H1 (cell line): ENCODE measurements at regions not wholly inside any gene's neighbourhood (a gene's known extent, or its start where the extent isn't known, plus 50 kb on each side); places are given as distances from the start of the nearest gene placed in this dataset.

Experiments
- CTCF ChIA-PET: fragments of 300-600 bp; sonication (Branson Sonifier 250); formaldehyde crosslinking; loops from one replicate; lab custom pipeline; 2021; ENCODE audit not compliant: partially characterized antibody; lab: Charles Lee
- POLR2A ChIA-PET: fragments of 300-600 bp; sonication (Branson Sonifier 250); formaldehyde crosslinking; loops from one replicate; lab custom pipeline; 2021; ENCODE audit warnings: inconsistent platforms; ENCODE audit not compliant: partially characterized antibody; lab: Charles Lee
- DNase-seq, 2 experiments: peaks; one replicate each; pipeline versions ENCODE4 v3.0.0 to v3.0.0-alpha.2; 2010 to 2022; ENCODE audit warnings: low spot score in 2 of 2, low read depth in 1 of 2, mixed read lengths in 1 of 2
- FAIRE-seq: peaks from 2 replicates; lab custom pipeline; 2011; peaks lifted over from hg19 to GRCh38; lab: Jason Lieb, UNC
- H2AFZ ChIP-seq: 2 replicates; pipeline ENCODE4 v1.8.1; 2012; ENCODE audit warnings: low read length, inconsistent platforms
- H2AK5ac ChIP-seq: 2 replicates; pipeline ENCODE4 v1.6.1; 2013; ENCODE audit warnings: low read depth, low read length
- H2BK120ac ChIP-seq: replicated peaks from 2 replicates; pipeline ENCODE3; 2013; ENCODE audit warnings: low read depth, low read length, inconsistent platforms
- H2BK12ac ChIP-seq: 2 replicates; pipeline ENCODE4 v1.6.1; 2013; ENCODE audit warnings: low read depth, low read length
- H2BK15ac ChIP-seq: 2 replicates; pipeline ENCODE4 v1.6.1; 2013; ENCODE audit warnings: low read length
- H2BK20ac ChIP-seq: 2 replicates; pipeline ENCODE4 v1.6.1; 2013; ENCODE audit warnings: low read length
- H2BK5ac ChIP-seq: 2 replicates; pipeline ENCODE4 v1.6.1; 2013; ENCODE audit warnings: low read depth, low read length
- H3K14ac ChIP-seq: 2 replicates; pipeline ENCODE4 v1.6.1; 2013; ENCODE audit warnings: inconsistent platforms; ENCODE audit not compliant: insufficient read length
- H3K18ac ChIP-seq: 2 replicates; pipeline ENCODE4 v1.6.1; 2013; ENCODE audit warnings: low read length; ENCODE audit errors: extremely low read depth
- H3K23ac ChIP-seq: 2 replicates; pipeline ENCODE4 v1.6.1; 2013; ENCODE audit warnings: inconsistent platforms; ENCODE audit not compliant: insufficient read length
- H3K23me2 ChIP-seq: 2 replicates; pipeline ENCODE4 v1.6.1; 2013; ENCODE audit warnings: low read depth, low read length
- H3K27ac ChIP-seq: 2 replicates; pipeline ENCODE4 v1.6.1; 2011; ENCODE audit warnings: low read depth, low read length, inconsistent platforms
- H3K27me3 ChIP-seq, 4 experiments: replicated peaks in 1 of 4; 1 replicate in 1 of 4; 2 replicates in 3 of 4; pipeline versions ENCODE4 v1.6.1 to v1.8.1; 2011 to 2013; ENCODE audit warnings: low read length in 3 of 4, mild to moderate bottlenecking in 3 of 4, inconsistent platforms in 2 of 4, mixed read lengths in 2 of 4, moderate library complexity in 1 of 4; ENCODE audit not compliant: control insufficient read depth in 3 of 4, insufficient read depth in 3 of 4; ENCODE audit errors: extremely low read depth in 1 of 4
- H3K36me3 ChIP-seq, 4 experiments: 2 replicates each; pipeline versions ENCODE4 v1.6.1 to v1.8.1; 2011 to 2013; ENCODE audit warnings: mild to moderate bottlenecking in 4 of 4, low read length in 3 of 4, moderate library complexity in 2 of 4, control low read depth in 1 of 4, inconsistent platforms in 1 of 4; ENCODE audit not compliant: insufficient read depth in 4 of 4, control insufficient read depth in 2 of 4
- H3K4ac ChIP-seq: replicated peaks from 2 replicates; pipeline ENCODE3; 2013; ENCODE audit warnings: low read length, low read depth, mixed read lengths, inconsistent platforms; ENCODE audit not compliant: insufficient read length
- H3K4me1 ChIP-seq, 4 experiments: replicated peaks in 1 of 4; 1 replicate in 1 of 4; 2 replicates in 3 of 4; pipeline versions ENCODE4 v1.6.1 to v1.8.1; 2011 to 2013; ENCODE audit warnings: low read length in 3 of 4, inconsistent platforms in 2 of 4, mixed read lengths in 1 of 4; ENCODE audit not compliant: insufficient read depth in 4 of 4, control insufficient read depth in 3 of 4
- H3K4me2 ChIP-seq, 2 experiments: 2 replicates each; pipeline versions ENCODE4 v1.6.1 to v1.8.1; 2011 to 2013; ENCODE audit warnings: low read depth in 2 of 2, low read length in 2 of 2, control low read depth in 1 of 2, inconsistent platforms in 1 of 2, mild to moderate bottlenecking in 1 of 2; ENCODE audit not compliant: insufficient read depth in 1 of 2
- H3K4me3 ChIP-seq, 4 experiments: fragments of 200-600, 300-600 bp in 1 of 4; sonication (generic), shearing (Covaris generic), sonication (Bioruptor Twin) in 1 of 4; 2 replicates each; pipeline versions ENCODE4 v1.5.1 to v1.8.1; 2011 to 2016; ENCODE audit warnings: low read length in 4 of 4, low read depth in 3 of 4, control low read depth in 2 of 4, inconsistent platforms in 2 of 4, mild to moderate bottlenecking in 2 of 4, mixed read lengths in 1 of 4, moderate library complexity in 1 of 4; ENCODE audit not compliant: insufficient read depth in 2 of 4; ENCODE audit errors: extremely low read depth in 1 of 4
- H3K56ac ChIP-seq: replicated peaks from 2 replicates; pipeline ENCODE3; 2013; ENCODE audit warnings: low read depth, mild to moderate bottlenecking, mixed read lengths, low read length, inconsistent platforms; ENCODE audit not compliant: insufficient read length
- H3K79me1 ChIP-seq: 2 replicates; pipeline ENCODE4 v1.6.1; 2013; ENCODE audit warnings: low read depth, low read length, control low read depth
- H3K79me2 ChIP-seq, 2 experiments: 2 replicates each; pipeline versions ENCODE4 v1.6.1 to v1.8.1; 2012 to 2013; ENCODE audit warnings: low read length in 2 of 2, mild to moderate bottlenecking in 2 of 2, inconsistent platforms in 1 of 2; ENCODE audit not compliant: insufficient read depth in 2 of 2, control insufficient read depth in 1 of 2
- H3K9ac ChIP-seq, 4 experiments: replicated peaks in 1 of 4; 1 replicate in 1 of 4; 2 replicates in 3 of 4; pipeline versions ENCODE4 v1.6.1 to v1.8.1; 2011 to 2013; ENCODE audit warnings: low read depth in 3 of 4, low read length in 3 of 4, control low read depth in 2 of 4, mild to moderate bottlenecking in 2 of 4, moderate library complexity in 2 of 4, inconsistent platforms in 1 of 4; ENCODE audit errors: extremely low read depth in 1 of 4
- H3K9me3 ChIP-seq, 2 experiments: 2 replicates each; pipeline versions ENCODE4 v1.6.1 to v1.8.1; 2012 to 2013; ENCODE audit warnings: mild to moderate bottlenecking in 2 of 2, moderate library complexity in 2 of 2, control low read depth in 1 of 2, inconsistent platforms in 1 of 2, low read depth in 1 of 2, low read length in 1 of 2, mixed read lengths in 1 of 2; ENCODE audit not compliant: insufficient read depth in 2 of 2
- H4K20me1 ChIP-seq, 2 experiments: replicated peaks in 1 of 2; 2 replicates each; pipeline versions ENCODE3 to v1.8.1; 2011 to 2013; ENCODE audit warnings: inconsistent platforms in 2 of 2, low read length in 2 of 2, mild to moderate bottlenecking in 1 of 2; ENCODE audit not compliant: insufficient read depth in 2 of 2, control insufficient read depth in 1 of 2
- H4K5ac ChIP-seq: 2 replicates; pipeline ENCODE4 v1.6.1; 2013; ENCODE audit warnings: low read length, low read depth, mixed read lengths, inconsistent platforms; ENCODE audit not compliant: insufficient read length
- H4K8ac ChIP-seq: 2 replicates; pipeline ENCODE4 v1.8.0; 2013; ENCODE audit warnings: mild to moderate bottlenecking, moderate library complexity, low read length, inconsistent platforms; ENCODE audit not compliant: insufficient read depth; ENCODE audit errors: extremely low read depth
- H4K91ac ChIP-seq: replicated peaks from 2 replicates; pipeline ENCODE3; 2013; ENCODE audit warnings: low read length, mixed read lengths, inconsistent platforms; ENCODE audit not compliant: insufficient read length
- BCL11A ChIP-seq, 2 experiments: IDR thresholded peaks; one replicate each; pipeline ENCODE4 v1.6.1; 2011; ENCODE audit warnings: low read depth in 2 of 2, low read length in 2 of 2, mild to moderate bottlenecking in 2 of 2
- SP1 ChIP-seq: IDR thresholded peaks from 2 replicates; pipeline ENCODE4 v1.6.1; 2011; ENCODE audit warnings: low read depth, low read length
- WGBS, 2 experiments: shearing (Covaris generic) in 1 of 2; methylation state at CpG; one replicate each; pipeline versions ENCODE4 v1.1.6 to v1.1.7; 2013 to 2015; ENCODE audit warnings: low lambda C conversion rate in 2 of 2, mixed read lengths in 2 of 2, inconsistent platforms in 1 of 2, low coverage in 1 of 2, missing lambda C conversion rate in 1 of 2; ENCODE audit not compliant: insufficient replicate concordance in 2 of 2, insufficient coverage in 1 of 2, insufficient read length in 1 of 2; ENCODE audit errors: extremely low coverage in 1 of 2, missing lambda C conversion rate in 1 of 2; 5-methylcytosine and 5-hydroxymethylcytosine counted together
- TF ChIP-seq, protein P1 (sequence below): IDR thresholded peaks from 2 replicates; pipeline ENCODE4 v1.6.1; 2011; ENCODE audit warnings: low read depth, mild to moderate bottlenecking, low read length; ENCODE audit not compliant: insufficient read depth
- TF ChIP-seq, protein P2 (sequence below): IDR thresholded peaks from 2 replicates; pipeline ENCODE4 v1.6.1; 2011; ENCODE audit warnings: low read length, improper control_type of control experiment

DNA sequence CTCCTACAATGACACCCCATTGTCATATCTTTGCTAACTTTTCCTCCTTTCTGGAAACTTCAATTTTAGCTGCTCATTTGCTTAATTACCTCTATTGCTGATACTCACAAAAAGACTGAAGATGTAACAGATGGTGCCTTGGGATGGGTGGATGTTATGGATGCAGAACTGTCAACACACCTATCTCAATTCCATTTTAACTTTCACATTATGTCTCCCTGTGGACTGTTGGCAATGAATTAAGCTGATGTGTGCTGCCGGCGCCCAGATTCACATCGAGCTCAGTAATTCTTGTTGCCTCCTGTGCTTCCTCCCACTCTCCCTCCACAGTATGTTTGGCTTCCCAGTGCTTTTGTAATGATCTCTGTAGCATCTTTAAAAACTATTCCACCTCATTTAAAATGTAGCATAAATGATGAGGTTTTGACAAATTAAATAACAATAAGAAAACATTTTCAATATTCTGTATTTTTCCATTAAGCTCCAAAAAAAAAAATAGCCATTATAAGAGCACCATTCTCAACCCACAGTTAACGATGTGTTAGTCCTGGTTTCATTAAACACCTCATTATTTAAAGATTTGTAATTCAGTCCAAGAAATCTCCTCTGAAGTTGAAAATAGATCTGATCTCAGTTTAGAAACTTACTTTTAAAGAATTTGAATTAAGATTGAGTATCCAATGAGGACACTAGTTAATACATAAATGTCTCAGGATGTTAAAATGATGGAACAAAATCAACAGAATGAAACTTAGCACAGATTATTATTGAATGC is 99.9 kb upstream of the FAM216B start:
- H2BK120ac ChIP-seq: no peak overlapping the region
- H3K23ac ChIP-seq: no peak overlapping the region
- no peak overlapping the region for H3K4me2 ChIP-seq
- no peak overlapping the region for H3K4ac ChIP-seq
- H3K36me3 ChIP-seq: no peaks in the 10 kb centered on the region
- no peak overlapping the region for H3K4me3 ChIP-seq
- H3K27ac ChIP-seq: no peak overlapping the region
- H3K18ac ChIP-seq: no peak overlapping the region
- no peak overlapping the region for H2AK5ac ChIP-seq
- TF ChIP-seq SP1: no peak
- TF ChIP-seq, protein P1, sequence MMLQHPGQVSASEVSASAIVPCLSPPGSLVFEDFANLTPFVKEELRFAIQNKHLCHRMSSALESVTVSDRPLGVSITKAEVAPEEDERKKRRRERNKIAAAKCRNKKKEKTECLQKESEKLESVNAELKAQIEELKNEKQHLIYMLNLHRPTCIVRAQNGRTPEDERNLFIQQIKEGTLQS: no peak
- TF ChIP-seq BCL11A (IDR thresholded peaks at IDR 0.05; ENCODE audit: low read depth in 2 of 2, low read length in 2 of 2): no peak
- TF ChIP-seq, protein P2, sequence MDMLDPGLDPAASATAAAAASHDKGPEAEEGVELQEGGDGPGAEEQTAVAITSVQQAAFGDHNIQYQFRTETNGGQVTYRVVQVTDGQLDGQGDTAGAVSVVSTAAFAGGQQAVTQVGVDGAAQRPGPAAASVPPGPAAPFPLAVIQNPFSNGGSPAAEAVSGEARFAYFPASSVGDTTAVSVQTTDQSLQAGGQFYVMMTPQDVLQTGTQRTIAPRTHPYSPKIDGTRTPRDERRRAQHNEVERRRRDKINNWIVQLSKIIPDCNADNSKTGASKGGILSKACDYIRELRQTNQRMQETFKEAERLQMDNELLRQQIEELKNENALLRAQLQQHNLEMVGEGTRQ: no peak
- H4K5ac ChIP-seq: no peak overlapping the region
- 98% methylated on average over 4 of the region's 4 CpGs; no CpG with 5 or more reads in 1 of the 2 experiments for WGBS, 2 experiments
- H4K20me1 ChIP-seq: no peaks in the 10 kb centered on the region
- no peak overlapping the region for H2BK5ac ChIP-seq
- H3K14ac ChIP-seq: no peak overlapping the region
- CTCF ChIA-PET: interaction anchor here (1.0 kb wide), 1 partner anchor 15 kb away, joined by 3 read pairs; no protein-coding TSS in a partner anchor
- H3K79me1 ChIP-seq: no peaks in the 10 kb centered on the region
- no peak for DNase-seq
- no peaks in the 10 kb centered on the region for H3K23me2 ChIP-seq
- H2AFZ ChIP-seq: no peak overlapping the region
- H3K9me3 ChIP-seq: no peaks in the 10 kb centered on the region
- FAIRE-seq: no peak
- H4K91ac ChIP-seq: no peak overlapping the region
- H2BK15ac ChIP-seq: no peak overlapping the region
- H3K9ac ChIP-seq: no peak overlapping the region
- no peak overlapping the region for H2BK20ac ChIP-seq
- H3K79me2 ChIP-seq: no peaks in the 10 kb centered on the region
- no peak overlapping the region for H4K8ac ChIP-seq
- no peaks in the 10 kb centered on the region for H3K27me3 ChIP-seq
- H3K4me1 ChIP-seq: peaks cover 0 to 11% (median 4%) of the 10 kb centered on the region in 4 experiments; a peak in 4 of 7 replicates
- no peak overlapping the region for H2BK12ac ChIP-seq
- H3K56ac ChIP-seq: no peak overlapping the region
- POLR2A ChIA-PET: interaction anchor here (1.0 kb wide), 1 partner anchor 83 kb away, joined by 3 read pairs; no protein-coding TSS in a partner anchor
